Fibroblast of peridontal ligament (primary cell): ENCODE measurements at regions not wholly inside any gene's neighbourhood (a gene's known extent, or its start where the extent isn't known, plus 50 kb on each side); places are given as distances from the start of the nearest gene placed in this dataset.
"Not testable (repeated sequence)": the region's sequence is repeated elsewhere in the genome, so short reads cannot be mapped to it uniquely, and the experiment has no call there.

Experiments used
- DNase-seq: peaks from one replicate; pipeline ENCODE4 v3.0.0-alpha.2; 2010; ENCODE audit errors: extremely low read depth

GRCh38 chr18:66874375-66874774 lies 270.5 kb upstream of the CDH19 start:
- DNase-seq, result no peak

DNA sequence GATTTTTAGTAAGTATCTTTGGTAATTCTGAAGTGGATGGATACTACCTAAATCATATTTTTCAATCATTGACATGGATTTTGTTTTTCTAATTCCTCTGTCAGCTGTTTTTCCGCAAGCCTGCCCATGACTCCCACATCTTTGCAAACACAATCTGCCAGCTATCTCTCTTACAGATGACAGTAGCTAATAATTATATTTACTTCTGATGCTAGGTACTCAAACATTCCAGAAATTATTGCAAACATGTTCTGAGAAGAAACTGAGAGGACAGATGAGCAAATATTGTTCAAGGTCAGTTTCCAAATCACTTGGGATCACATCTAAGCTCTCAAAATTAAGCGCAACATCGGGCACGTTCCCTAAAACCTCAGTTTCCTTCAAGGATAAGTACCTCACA lies 270.0 kb upstream of the CDH19 start:
- no peak for DNase-seq

GRCh38 chr18:66872277-66872676 lies 268.4 kb upstream of the CDH19 start:
- no peak for DNase-seq

DNA sequence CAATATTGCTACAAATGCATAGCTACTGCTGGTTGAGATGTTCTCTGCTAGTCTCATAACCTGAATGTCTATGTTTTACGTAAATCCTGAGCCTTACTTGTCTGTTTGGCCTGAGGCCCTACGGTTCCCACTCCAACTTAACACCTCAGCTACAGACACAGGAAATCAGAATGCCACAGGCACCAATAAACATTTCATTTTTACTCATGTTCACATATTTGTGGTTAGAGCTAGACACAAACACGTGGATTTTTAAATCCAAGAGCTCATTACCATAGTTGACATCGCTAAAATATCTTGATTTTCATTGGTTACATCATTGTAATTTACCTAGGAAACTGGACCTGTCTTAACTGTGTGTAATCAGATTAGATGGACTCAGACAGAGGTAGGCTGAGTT lies 263.8 kb upstream of the CDH19 start:
- DNase-seq, result no peak

DNA sequence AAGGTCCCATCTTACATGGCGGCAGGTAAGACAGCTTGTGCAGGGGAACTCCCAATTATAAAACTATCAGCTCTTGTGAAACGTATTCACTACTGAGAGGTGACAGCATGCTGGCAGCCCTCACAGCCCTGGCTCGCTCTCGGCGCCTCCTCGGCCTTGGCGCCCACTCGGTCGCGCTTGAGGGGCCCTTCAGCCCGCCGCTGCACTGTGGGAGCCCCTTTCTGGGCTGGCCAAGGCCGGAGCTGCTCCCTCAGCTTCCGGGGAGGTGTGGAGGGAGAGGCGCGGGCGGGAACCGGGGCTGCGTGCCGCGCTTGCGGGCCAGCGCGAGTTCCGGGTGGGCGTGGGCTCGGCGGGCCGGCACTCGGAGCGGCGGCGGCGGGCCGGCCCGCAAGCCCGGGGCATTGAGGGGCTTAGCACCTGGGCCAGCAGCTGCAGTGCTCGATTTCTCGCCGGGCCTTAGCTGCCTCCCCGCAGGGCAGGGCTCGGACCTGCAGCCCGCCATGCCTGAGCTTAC lies 262.6 kb upstream of the CDH19 start:
- DNase-seq, result not testable (repeated sequence)

GRCh38 chr18:66838340-66838987 lies 234.6 kb upstream of the CDH19 start:
- DNase-seq, result no peak

GRCh38 chr18:66833646-66834045 lies 229.8 kb upstream of the CDH19 start:
- no peak for DNase-seq

DNA sequence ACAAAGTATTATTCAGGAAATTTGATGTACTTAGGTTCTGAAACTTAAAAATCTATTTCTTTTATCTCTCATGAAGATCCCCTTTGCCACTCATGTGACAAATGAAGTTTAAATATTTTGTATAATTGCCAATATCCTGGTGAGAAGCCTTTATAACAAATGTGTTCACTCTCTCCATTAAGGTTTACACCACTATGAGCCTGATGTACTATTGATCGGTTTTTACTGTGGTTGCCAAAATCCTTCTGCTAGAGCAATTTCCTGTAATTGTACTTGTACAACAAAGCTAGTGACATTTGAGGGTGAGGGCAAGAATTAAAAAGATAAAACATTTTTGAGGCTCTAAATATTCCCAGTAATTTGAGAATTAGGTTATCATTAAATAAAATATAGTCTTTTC lies 222.3 kb upstream of the CDH19 start:
- DNase-seq, result no peak

DNA sequence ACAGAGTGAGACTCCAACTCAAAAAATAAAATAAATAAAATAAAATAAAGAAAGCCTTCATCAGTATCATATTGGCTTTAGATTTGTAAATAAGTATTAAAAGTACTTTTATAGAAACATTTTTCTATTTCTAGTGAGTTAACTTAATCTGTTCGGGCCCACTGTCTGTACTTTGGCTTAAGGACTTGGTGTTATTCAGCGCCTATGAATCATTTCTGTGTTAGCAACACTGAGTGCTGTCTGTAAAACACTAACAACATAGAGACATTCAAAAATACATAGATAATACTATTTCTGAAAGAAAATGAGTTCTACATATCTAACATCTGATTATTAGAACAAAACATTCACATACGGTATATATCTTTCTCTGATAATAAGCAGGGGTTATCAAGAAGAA lies 221.5 kb upstream of the CDH19 start:
- no peak for DNase-seq

DNA sequence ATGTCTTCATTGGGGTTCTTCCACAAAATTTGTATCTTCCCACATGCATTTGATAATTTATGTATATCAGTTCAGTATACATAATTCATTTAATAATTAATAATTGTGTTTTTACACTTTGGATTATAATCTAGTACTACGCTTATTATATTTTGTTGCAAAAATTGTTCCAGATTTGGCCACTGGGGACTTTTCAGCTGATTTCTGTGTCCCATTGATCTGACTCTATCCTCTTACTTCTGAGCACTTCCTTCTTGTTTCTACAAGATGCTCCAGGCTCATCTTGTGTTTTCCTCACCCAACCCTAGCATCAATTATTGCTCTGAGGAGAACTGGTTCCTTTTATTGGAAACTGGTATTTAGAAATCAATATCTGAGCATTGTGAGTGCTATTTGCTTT lies 215.3 kb upstream of the CDH19 start:
- no peak for DNase-seq

DNA sequence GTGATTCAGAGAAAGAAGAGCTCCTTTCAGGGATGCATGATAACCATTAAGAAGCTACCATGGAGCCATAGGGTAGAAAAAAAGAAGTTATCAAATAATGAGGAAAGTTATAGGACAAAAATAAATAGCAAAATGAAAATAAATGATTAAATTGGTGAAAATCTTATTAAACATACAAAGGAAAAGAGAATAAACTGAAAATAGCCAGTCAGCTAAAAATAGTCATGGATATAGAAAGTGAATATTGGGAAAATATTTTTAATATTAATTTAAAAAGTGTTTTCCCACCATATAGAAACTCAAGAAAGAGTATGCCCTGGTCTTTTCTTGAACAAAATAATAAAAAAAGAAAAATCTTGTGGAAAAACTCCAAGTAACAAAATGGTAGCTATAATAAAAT lies 209.2 kb upstream of the CDH19 start:
- DNase-seq, result no peak

DNA sequence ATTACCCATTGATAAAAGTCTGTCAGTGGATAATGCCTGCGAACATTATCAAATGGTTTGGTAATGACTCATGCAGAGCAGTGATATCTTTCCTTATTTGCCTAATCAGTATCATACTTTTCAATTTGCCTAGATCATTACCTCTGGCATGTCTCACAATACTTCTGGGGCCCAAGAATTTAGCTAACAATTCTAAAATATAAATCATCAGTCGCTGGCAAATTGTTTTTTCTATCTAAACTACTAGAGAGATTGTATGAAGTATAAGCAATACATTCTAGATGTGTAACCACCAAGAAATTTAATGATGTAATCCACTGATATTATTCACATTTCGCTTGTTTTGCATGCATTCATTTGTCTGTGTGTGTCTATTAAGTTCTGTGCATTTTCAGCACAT lies 191.2 kb upstream of the CDH19 start:
- no peak for DNase-seq

DNA sequence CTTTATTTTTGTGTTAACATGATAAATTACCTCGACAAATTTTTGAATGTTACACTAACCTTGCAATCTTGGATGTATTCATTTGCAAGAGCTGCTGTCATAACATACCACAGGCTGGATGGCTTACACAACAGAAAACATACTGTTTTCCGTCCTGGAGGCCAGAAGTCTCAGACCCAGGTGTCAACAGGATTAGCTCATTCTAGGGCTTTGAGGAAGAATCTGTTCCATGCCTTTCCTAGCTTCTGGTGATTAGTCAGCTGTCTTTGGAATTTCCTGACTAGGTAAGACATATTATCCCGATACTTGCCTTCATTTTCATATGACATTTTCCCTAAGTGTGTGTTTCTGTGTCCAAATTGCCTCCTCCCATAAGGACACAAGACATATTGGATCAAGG lies 188.6 kb upstream of the CDH19 start:
- DNase-seq, result no peak

GRCh38 chr18:66780609-66781008 lies 176.7 kb upstream of the CDH19 start:
- DNase-seq, result no peak

DNA sequence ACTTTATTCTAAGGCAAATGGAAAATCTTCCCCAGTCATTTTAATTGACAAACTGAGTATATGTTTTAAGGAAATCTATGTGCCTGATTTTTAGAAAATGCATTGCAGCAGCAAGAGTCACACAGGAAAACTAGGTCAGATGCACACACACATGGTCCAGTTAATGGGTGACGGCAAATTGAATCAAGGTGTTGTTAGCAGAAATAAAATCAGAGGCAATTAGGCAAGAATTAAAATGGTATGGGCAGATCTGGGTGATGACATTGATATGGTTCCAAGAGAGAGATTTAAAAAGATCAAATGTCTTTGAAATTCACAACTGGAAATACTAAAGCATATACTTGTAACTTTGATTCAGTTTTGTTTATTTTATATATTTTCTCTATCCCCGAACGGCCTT lies 174.2 kb upstream of the CDH19 start:
- DNase-seq, result no peak

DNA sequence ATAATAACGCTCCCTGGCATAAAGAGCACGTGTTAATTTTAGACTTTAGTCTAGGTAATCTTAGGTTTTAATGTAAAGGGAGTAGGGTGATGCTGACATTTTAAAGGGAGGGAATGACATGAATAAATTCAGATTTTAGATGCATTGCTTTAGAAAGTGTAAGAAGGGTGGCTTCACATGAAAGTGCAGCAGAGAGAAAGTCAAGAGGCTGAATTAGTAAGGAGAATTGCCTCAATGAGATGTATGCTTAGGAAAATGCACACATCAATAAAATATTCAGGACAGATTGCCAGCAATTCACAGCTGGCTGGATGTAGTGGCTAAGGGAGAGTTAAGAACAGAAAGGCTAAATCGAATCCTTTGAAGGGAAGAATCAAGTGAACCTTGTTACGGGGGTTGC lies 165.5 kb upstream of the CDH19 start:
- DNase-seq, result no peak

GRCh38 chr18:66764230-66764629 lies 160.3 kb upstream of the CDH19 start:
- DNase-seq, result no peak

- DNase-seq, result no peak
Observed at GRCh38 chr18:66761166-66761565, 157.3 kb upstream of the CDH19 start.

- DNase-seq, result no peak
Observed at GRCh38 chr18:66760559-66760958, 156.7 kb upstream of the CDH19 start.

- no peak for DNase-seq
Observed at GRCh38 chr18:66759050-66759828, 155.3 kb upstream of the CDH19 start.

GRCh38 chr18:66757946-66758345 lies 154.1 kb upstream of the CDH19 start:
- DNase-seq, result no peak

- no peak for DNase-seq
Observed at GRCh38 chr18:66754335-66754734, 150.4 kb upstream of the CDH19 start.

- no peak for DNase-seq
Observed at GRCh38 chr18:66752733-66753132, 148.8 kb upstream of the CDH19 start.
